Lower lobe of right lung (tissue), 2 donors: ENCODE measurements at regions not wholly inside any gene's neighbourhood (a gene's known extent, or its start where the extent isn't known, plus 50 kb on each side); places are given as distances from the start of the nearest gene placed in this dataset.
A peak's percentile ranks its signal among the peaks of the same experiment; 100 is the strongest.

Source experiments
- ATAC-seq, 2 donors: fragments of 200-7000 bp; cut with Tn5 transposase; one replicate each; pipeline ENCODE4 v1.9.1; 2020 to 2022; ENCODE audit warnings: mild to moderate bottlenecking in 2 of 2, moderate library complexity in 2 of 2
- DNase-seq: peaks from one replicate; pipeline ENCODE4 v3.0.0-alpha.2; 2020
- H3K27ac ChIP-seq: fragments of 200-600 bp; one replicate; pipeline ENCODE4 v1.8.0; 2022
- H3K27me3 ChIP-seq: fragments of 200-600 bp; one replicate; pipeline ENCODE4 v1.8.0; 2022; ENCODE audit warnings: low read depth
- H3K36me3 ChIP-seq: fragments of 200-600 bp; one replicate; pipeline ENCODE4 v1.8.0; 2022; ENCODE audit warnings: mild to moderate bottlenecking
- H3K4me1 ChIP-seq: fragments of 200-600 bp; one replicate; pipeline ENCODE4 v1.8.0; 2022
- H3K4me3 ChIP-seq: fragments of 200-600 bp; one replicate; pipeline ENCODE4 v1.8.0; 2022; ENCODE audit warnings: mild to moderate bottlenecking
- H3K9me3 ChIP-seq: fragments of 200-600 bp; one replicate; pipeline ENCODE4 v1.8.0; 2022
- intact Hi-C: fragments of 100-400 bp; cut with DNase I; formaldehyde crosslinking; loops from one replicate; pipeline ENCODE4 v1.11.0; 2022
- TF ChIP-seq, protein P1 (sequence below): fragments of 200-600 bp; IDR thresholded peaks from one replicate; pipeline ENCODE4 v1.8.0; 2022; ENCODE audit warnings: antibody characterized with exemption, mild to moderate bottlenecking
- donor health status: DM: no; HTN: yes; CAD: no; lungs with severe emphysema.

DNA sequence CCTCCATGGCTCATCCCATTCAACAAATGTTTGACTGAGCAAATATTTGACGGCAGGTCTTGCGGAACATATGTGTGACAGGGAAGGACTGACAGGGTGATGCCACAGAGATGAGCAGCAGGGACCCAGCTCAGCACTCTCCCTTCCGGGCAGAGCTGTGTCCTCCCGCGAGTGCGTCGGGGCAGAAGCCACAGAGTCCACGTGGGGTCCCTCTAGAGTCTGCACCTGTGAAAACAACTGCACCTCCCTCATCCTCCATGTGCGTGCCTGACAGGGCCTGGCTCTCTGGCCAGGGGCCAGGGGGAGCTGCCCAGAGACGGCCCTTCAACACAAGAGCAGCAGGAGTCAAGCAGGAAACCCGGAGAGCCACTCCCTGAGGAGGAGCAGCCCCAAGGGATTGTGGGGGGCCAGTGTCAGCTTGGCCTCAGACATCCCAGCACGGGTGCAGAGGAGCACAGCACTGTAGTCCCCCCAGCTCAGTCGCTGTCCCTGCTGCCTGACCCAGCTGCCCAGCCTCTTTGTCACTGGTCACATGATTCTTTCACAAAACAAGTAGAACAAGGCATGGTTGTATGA is 83.6 kb upstream of the TMEM72 start:
- Histone ChIP-seq H3K9me3 (no peaks in the 10 kb centered on the region), H3K36me3 (no peaks in the 10 kb centered on the region), H3K4me1 (no peaks in the 10 kb centered on the region), H3K27me3 (no peaks in the 10 kb centered on the region), H3K4me3 (no peak overlapping the region), H3K27ac (no peak overlapping the region)
- TF ChIP-seq, protein P1, sequence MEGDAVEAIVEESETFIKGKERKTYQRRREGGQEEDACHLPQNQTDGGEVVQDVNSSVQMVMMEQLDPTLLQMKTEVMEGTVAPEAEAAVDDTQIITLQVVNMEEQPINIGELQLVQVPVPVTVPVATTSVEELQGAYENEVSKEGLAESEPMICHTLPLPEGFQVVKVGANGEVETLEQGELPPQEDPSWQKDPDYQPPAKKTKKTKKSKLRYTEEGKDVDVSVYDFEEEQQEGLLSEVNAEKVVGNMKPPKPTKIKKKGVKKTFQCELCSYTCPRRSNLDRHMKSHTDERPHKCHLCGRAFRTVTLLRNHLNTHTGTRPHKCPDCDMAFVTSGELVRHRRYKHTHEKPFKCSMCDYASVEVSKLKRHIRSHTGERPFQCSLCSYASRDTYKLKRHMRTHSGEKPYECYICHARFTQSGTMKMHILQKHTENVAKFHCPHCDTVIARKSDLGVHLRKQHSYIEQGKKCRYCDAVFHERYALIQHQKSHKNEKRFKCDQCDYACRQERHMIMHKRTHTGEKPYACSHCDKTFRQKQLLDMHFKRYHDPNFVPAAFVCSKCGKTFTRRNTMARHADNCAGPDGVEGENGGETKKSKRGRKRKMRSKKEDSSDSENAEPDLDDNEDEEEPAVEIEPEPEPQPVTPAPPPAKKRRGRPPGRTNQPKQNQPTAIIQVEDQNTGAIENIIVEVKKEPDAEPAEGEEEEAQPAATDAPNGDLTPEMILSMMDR: no peak
- DNase-seq (peak; percentile 68), ATAC-seq (peak; percentile 73 to 83)
- intact Hi-C loops: no loop called here

DNA sequence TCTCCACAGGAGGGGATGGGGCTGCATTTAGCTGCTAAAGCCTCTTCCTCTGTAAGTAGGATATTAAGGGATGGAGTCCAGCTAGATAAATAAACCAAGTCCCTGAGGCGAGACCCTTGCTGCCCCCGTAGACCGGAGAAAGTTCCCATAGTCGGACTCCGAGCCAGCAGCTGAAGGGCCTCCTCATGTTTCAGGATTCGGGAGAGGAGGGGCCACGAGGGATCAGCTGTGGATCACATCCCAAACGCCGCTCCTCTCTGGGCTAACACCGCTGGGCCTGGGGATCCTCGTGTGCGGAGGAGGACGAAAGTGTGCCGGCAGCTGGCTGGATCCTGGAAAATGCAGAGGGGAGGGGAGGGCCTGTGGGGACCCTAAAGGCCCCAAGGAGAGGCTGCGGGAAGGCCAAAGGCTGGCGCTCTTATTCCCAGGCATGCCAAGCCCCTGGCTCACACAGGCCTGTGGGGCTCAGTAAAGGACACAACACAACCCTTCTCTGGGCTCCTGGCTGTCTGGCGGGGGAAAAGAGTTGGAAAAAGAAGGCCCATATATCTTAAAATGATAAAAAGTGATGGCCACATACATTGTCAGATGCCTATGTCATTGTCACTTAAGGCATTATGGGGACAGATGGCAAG is 82.5 kb upstream of the TMEM72 start:
- H3K4me3 ChIP-seq: no peak overlapping the region
- H3K4me1 ChIP-seq: no peaks in the 10 kb centered on the region
- ATAC-seq (no peak), DNase-seq (no peak)
- TF ChIP-seq, protein P1: no peak
- no peaks in the 10 kb centered on the region for H3K9me3 ChIP-seq
- no peaks in the 10 kb centered on the region for H3K36me3 ChIP-seq
- intact Hi-C loops: no loop called here
- no peak overlapping the region for H3K27ac ChIP-seq
- H3K27me3 ChIP-seq: no peaks in the 10 kb centered on the region

DNA sequence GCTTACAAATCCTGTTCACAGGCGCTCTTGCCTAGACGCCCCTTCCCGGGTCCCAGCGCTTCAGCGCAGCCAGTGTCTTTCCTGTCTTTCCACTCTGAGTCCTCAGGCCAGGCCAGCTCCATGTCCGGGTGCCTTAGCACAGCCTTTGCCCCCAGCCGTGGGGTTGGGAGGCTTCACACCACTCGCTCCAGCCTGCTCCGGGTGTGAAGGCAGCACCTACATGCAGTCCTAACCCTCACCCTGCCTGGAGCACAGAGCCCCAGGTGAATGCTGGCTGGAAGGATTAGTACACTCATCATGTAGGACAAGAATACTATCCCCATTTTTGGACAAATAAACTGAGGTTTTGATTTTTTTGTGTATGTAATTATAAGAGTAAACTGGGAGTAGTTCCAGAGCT is 81.7 kb upstream of the TMEM72 start:
- no peak for DNase-seq

DNA sequence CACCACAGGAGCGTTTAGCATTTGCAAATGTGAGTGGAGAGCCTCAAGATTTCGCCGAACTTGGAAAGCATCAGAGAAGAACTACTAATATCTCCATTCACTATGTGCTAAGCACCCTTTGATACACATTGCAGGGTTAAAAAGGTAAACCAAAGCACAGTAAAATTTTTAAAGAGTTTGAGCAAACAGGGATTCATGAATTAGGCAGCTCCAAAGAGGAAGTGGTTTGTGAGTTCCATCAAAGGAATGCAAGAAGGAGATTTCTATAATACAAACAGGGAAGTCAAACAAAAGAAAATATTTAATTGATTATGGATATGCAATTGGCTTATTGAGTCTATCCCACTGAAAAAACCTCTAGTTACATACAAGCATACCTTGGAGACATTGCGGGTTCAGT is 81.1 kb upstream of the TMEM72 start:
- Histone ChIP-seq H3K27ac (no peak overlapping the region), H3K4me1 (no peaks in the 10 kb centered on the region), H3K4me3 (no peak overlapping the region), H3K9me3 (no peaks in the 10 kb centered on the region), H3K27me3 (no peaks in the 10 kb centered on the region), H3K36me3 (no peaks in the 10 kb centered on the region)
- DNase-seq (no peak), ATAC-seq (peak in 1 of 2 donors; percentile 50)
- intact Hi-C loops: no loop called here
- TF ChIP-seq, protein P1: no peak

More for the DNA sequence above, 81.7 kb upstream of the TMEM72 start:
- Histone ChIP-seq H3K4me3 (no peak overlapping the region), H3K27ac (no peak overlapping the region), H3K4me1 (no peaks in the 10 kb centered on the region), H3K9me3 (no peaks in the 10 kb centered on the region), H3K36me3 (no peaks in the 10 kb centered on the region), H3K27me3 (no peaks in the 10 kb centered on the region)
- intact Hi-C loops: no loop called here
- TF ChIP-seq, protein P1: no peak
- no peak for ATAC-seq

DNA sequence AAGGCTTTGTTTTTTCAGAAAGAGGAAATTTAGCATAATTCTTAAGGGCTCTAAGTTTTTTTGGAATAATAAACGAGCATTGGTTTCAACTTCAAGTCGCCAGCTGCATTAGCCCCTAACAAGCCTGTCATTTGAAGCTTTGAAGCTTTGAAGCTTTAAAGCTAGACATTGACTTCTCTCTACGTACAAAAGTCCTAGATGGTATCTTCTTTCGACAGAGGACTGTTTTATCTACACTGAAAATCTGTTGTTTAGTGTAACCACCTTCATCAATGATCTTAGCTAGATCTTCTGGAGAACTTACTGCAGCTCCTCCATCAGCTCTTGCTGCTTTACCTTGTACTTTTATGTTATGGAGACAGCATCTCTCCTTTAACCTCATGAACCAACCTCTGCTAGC is 79.6 kb upstream of the TMEM72 start:
- Histone ChIP-seq H3K4me3 (no peak overlapping the region), H3K36me3 (no peaks in the 10 kb centered on the region), H3K4me1 (no peaks in the 10 kb centered on the region), H3K27me3 (no peaks in the 10 kb centered on the region), H3K27ac (no peak overlapping the region), H3K9me3 (no peaks in the 10 kb centered on the region)
- DNase-seq (no peak), ATAC-seq (no peak)
- TF ChIP-seq, protein P1: no peak
- intact Hi-C loops: no loop called here
